ENCODE measurements at regions not wholly inside any gene's neighbourhood (a gene's known extent, or its start where the extent isn't known, plus 50 kb on each side); places are given as distances from the start of the nearest gene placed in this dataset.
"Not testable (repeated sequence)": the region's sequence is repeated elsewhere in the genome, so short reads cannot be mapped to it uniquely, and the experiment has no call there.

DNA sequence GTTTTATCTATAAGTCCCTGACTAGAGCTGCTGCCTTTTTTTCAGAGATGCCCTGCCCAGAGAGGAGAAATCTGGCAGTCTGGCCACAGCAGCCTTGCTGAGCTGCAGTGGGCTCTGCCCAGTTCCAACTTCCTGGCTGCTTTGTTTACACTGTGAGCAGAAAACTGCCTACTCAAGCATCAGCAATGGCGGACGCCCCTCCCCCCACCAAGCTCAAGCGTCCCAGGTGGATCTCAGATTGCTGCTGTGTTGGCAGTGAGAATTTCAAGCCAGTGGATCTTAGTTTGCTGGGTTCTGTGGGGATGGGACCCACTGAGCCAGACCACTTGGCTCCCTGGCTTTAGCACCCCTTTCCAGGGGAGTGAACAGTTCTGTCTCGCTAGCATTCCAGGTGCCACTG is 247.9 kb upstream of the PGRMC2 start:
- not testable (repeated sequence) for H3K27ac ChIP-seq (ENCODE audit: low read length); H3K4me3 ChIP-seq (ENCODE audit: low read length)

GRCh38 chr4:128528793-128529553 is 241.4 kb upstream of the PGRMC2 start:
- no peak overlapping the region for H3K4me3 ChIP-seq (ENCODE audit: low read length)
- H3K27ac ChIP-seq (ENCODE audit: low read length) = no peak overlapping the region
- no peak overlapping the region for H3K9ac ChIP-seq (ENCODE audit: low read depth, low read length)
- peaks cover 28% of the 10 kb centered on the region for H3K4me1 ChIP-seq (ENCODE audit: insufficient read depth, low read length)
- H3K36me3 ChIP-seq (ENCODE audit: insufficient read depth, low read depth, low read length) = no peaks in the 10 kb centered on the region
- no peaks in the 10 kb centered on the region for H3K9me3 ChIP-seq (ENCODE audit: insufficient read depth, low read depth, low read length)
- H3K27me3 ChIP-seq (ENCODE audit: insufficient read depth, low read length) = no peaks in the 10 kb centered on the region

More for the DNA sequence above, 247.9 kb upstream of the PGRMC2 start:
- not testable (repeated sequence) for H3K4me1 ChIP-seq (ENCODE audit: insufficient read depth, low read length); H3K9ac ChIP-seq (ENCODE audit: low read depth, low read length); H3K9me3 ChIP-seq (ENCODE audit: insufficient read depth, low read depth, low read length); H3K27me3 ChIP-seq (ENCODE audit: insufficient read depth, low read length); H3K36me3 ChIP-seq (ENCODE audit: insufficient read depth, low read depth, low read length)

DNA sequence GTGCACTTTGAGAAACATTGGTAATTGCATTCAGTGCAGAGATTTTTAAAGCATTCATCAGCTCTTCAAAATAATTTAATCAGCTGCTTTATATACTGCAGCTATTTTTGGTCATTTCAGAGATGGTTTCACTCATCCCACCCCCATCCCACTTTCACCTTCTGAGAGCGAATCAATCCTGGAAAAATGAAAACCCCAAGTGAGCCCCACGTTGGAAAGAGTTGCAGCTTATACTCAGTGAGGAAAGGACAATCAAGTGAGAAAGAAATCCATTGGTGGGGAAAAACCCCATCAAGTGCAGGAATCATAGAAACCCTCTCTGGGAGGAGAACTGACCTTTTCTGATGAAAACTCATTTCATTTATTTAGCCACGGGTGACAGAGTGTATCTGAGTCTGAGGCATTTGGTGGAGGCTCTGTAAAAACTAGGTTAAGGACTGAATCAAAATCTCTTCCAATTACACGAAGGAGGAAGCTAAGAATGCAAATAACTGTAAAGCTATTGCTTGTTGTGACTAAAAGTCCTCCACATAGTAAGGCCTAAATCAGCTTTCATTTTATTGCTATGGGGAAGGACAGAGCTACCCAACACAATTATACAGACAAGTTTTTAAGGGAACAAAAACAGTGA is 240.4 kb upstream of the PGRMC2 start:
- Histone ChIP-seq H3K4me1 (ENCODE audit: insufficient read depth, low read length) (peaks cover 28% of the 10 kb centered on the region), H3K9me3 (ENCODE audit: insufficient read depth, low read depth, low read length) (no peaks in the 10 kb centered on the region), H3K36me3 (ENCODE audit: insufficient read depth, low read depth, low read length) (no peaks in the 10 kb centered on the region), H3K9ac (ENCODE audit: low read depth, low read length) (no peak overlapping the region), H3K27ac (ENCODE audit: low read length) (no peak overlapping the region), H3K4me3 (ENCODE audit: low read length) (no peak overlapping the region), H3K27me3 (ENCODE audit: insufficient read depth, low read length) (no peaks in the 10 kb centered on the region)

GRCh38 chr4:128527351-128527750 is 239.7 kb upstream of the PGRMC2 start:
- Histone ChIP-seq H3K9ac (ENCODE audit: low read depth, low read length) (no peak overlapping the region), H3K27me3 (ENCODE audit: insufficient read depth, low read length) (no peaks in the 10 kb centered on the region), H3K4me1 (ENCODE audit: insufficient read depth, low read length) (peaks cover 28% of the 10 kb centered on the region), H3K36me3 (ENCODE audit: insufficient read depth, low read depth, low read length) (no peaks in the 10 kb centered on the region), H3K9me3 (ENCODE audit: insufficient read depth, low read depth, low read length) (no peaks in the 10 kb centered on the region), H3K4me3 (ENCODE audit: low read length) (no peak overlapping the region), H3K27ac (ENCODE audit: low read length) (no peak overlapping the region)

DNA sequence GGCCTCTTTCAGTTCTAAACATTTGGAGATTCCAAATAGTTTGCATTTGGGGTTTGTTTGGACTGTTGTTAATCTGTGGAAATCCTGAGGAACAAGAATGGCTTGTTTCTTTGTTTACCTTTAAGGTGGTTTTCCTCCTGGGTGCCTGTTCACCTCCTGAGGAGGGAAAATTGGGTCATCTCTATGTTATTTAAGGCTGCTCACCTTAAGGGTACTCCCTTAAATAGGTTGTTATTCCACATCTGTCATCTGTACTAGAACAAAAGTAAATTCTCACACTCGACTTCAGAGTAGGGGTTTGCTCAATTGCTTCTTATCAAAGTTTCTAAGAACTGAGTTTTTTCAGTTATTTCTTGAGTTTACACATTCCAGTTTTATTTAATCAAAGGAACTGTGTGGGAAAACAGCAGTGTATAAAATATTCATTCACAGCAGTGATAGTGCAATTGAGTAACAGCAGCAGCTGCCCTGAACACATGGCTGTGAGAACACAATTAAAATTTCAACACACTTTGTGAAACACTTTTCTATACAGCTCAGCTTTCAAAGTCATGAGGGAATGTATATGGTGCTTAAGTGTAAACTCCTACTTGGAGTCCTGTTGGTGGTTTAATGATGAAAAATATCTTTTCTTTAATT is 238.5 kb upstream of the PGRMC2 start:
- H3K9me3 ChIP-seq (ENCODE audit: insufficient read depth, low read depth, low read length) = no peaks in the 10 kb centered on the region
- no peak overlapping the region for H3K4me3 ChIP-seq (ENCODE audit: low read length)
- peaks cover 30% of the 10 kb centered on the region for H3K4me1 ChIP-seq (ENCODE audit: insufficient read depth, low read length)
- no peak overlapping the region for H3K27ac ChIP-seq (ENCODE audit: low read length)
- no peaks in the 10 kb centered on the region for H3K36me3 ChIP-seq (ENCODE audit: insufficient read depth, low read depth, low read length)
- no peak overlapping the region for H3K9ac ChIP-seq (ENCODE audit: low read depth, low read length)
- no peaks in the 10 kb centered on the region for H3K27me3 ChIP-seq (ENCODE audit: insufficient read depth, low read length)

DNA sequence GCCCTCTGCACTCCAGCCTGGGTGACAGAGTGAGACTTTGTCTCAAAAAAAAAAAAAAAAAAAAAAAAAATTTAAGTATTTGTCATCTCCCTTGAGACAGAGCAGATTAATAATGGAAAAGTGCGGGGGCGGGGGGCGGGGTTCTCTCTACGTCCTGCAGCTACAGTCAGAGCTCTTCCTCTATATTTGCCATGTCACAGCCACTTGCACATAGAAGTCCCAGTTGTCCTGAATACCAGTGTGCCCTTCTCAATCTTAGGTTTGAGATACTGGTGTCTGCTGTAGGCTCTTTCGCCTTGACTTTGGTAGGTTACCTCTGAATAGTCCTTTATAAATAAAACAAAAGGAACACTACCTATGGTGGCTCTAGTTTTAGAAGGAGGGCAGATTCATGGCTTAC is 237.8 kb upstream of the PGRMC2 start:
- no peaks in the 10 kb centered on the region for H3K9me3 ChIP-seq (ENCODE audit: insufficient read depth, low read depth, low read length)
- H3K4me3 ChIP-seq (ENCODE audit: low read length) = no peak overlapping the region
- H3K4me1 ChIP-seq (ENCODE audit: insufficient read depth, low read length) = peaks cover 34% of the 10 kb centered on the region
- no peaks in the 10 kb centered on the region for H3K27me3 ChIP-seq (ENCODE audit: insufficient read depth, low read length)
- no peak overlapping the region for H3K9ac ChIP-seq (ENCODE audit: low read depth, low read length)
- no peaks in the 10 kb centered on the region for H3K36me3 ChIP-seq (ENCODE audit: insufficient read depth, low read depth, low read length)
- no peak overlapping the region for H3K27ac ChIP-seq (ENCODE audit: low read length)

DNA sequence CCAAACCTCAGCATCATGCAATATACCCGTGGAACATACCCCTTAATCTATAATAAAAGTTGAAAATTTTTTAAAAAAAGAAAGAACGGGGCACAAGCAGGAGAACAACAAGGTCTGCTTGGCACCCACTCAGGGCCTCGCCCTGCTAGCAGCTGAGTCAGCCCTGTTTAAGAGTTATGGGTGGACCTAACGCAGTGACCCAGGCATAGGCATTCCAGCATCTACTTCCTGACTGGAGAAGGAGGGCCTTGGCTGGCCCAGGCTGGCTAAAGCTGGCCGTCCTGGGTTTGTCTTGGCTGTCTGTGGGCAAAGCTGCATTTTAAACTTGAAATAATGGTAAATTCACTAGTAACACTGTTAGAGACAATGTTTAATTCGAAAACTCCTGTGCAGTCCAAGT is 236.7 kb upstream of the PGRMC2 start:
- Histone ChIP-seq H3K9ac (ENCODE audit: low read depth, low read length) (no peak overlapping the region), H3K36me3 (ENCODE audit: insufficient read depth, low read depth, low read length) (no peaks in the 10 kb centered on the region), H3K27me3 (ENCODE audit: insufficient read depth, low read length) (no peaks in the 10 kb centered on the region), H3K4me3 (ENCODE audit: low read length) (no peak overlapping the region), H3K27ac (ENCODE audit: low read length) (no peak overlapping the region), H3K9me3 (ENCODE audit: insufficient read depth, low read depth, low read length) (no peaks in the 10 kb centered on the region), H3K4me1 (ENCODE audit: insufficient read depth, low read length) (peaks cover 30% of the 10 kb centered on the region)

DNA sequence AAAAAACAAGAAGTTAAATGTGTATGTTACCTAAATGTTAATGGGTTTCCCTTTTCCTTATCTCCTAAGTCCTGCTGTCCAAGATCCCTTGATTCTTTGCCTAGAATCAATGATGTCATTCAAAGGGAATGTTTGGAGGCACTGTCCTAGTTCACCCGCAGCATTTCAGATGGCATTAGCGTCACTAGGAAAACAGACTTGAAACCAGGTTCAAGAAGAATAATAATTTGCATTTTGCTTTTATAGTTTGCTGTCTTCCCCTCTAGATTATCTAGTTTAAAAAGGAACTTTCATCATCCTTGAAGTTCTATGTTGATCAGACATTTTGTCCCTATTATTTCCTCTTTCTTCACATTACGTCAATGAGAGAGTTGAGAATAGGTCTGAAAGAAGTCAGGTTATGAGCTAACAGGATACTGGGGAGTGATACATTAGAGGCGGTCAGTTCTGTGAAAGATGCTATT is 234.1 kb upstream of the PGRMC2 start:
- no peak overlapping the region for H3K9ac ChIP-seq (ENCODE audit: low read depth, low read length)
- H3K27me3 ChIP-seq (ENCODE audit: insufficient read depth, low read length) = no peaks in the 10 kb centered on the region
- H3K9me3 ChIP-seq (ENCODE audit: insufficient read depth, low read depth, low read length) = no peaks in the 10 kb centered on the region
- no peak overlapping the region for H3K4me3 ChIP-seq (ENCODE audit: low read length)
- H3K36me3 ChIP-seq (ENCODE audit: insufficient read depth, low read depth, low read length) = no peaks in the 10 kb centered on the region
- H3K27ac ChIP-seq (ENCODE audit: low read length) = no peak overlapping the region
- H3K4me1 ChIP-seq (ENCODE audit: insufficient read depth, low read length) = peaks cover 31% of the 10 kb centered on the region

DNA sequence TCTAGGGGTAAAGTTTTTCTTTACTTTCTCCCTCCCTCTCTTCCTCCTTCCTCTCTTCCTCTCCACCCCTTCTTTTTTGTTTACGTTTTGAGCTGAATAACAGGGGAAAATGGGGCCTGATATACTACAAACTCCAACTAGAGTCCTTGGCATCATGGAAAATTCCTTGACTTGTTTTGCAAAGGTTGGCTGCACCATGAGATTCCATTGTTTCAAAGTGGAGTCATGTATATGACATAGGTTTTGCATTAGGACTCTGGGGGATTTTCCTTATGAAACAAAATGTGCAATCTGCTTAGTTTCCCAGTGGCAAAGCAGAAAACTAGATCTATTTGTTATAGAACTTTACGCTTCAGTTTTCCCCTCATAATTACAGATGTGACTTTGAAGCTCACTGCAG is 233.5 kb upstream of the PGRMC2 start:
- Histone ChIP-seq H3K4me1 (ENCODE audit: insufficient read depth, low read length) (peaks cover 29% of the 10 kb centered on the region), H3K9ac (ENCODE audit: low read depth, low read length) (no peak overlapping the region), H3K9me3 (ENCODE audit: insufficient read depth, low read depth, low read length) (no peaks in the 10 kb centered on the region), H3K4me3 (ENCODE audit: low read length) (no peak overlapping the region), H3K27me3 (ENCODE audit: insufficient read depth, low read length) (no peaks in the 10 kb centered on the region), H3K27ac (ENCODE audit: low read length) (no peak overlapping the region), H3K36me3 (ENCODE audit: insufficient read depth, low read depth, low read length) (no peaks in the 10 kb centered on the region)

GRCh38 chr4:128519163-128519830 is 231.7 kb upstream of the PGRMC2 start:
- Histone ChIP-seq H3K9ac (ENCODE audit: low read depth, low read length) (no peak overlapping the region), H3K9me3 (ENCODE audit: insufficient read depth, low read depth, low read length) (no peaks in the 10 kb centered on the region), H3K27ac (ENCODE audit: low read length) (no peak overlapping the region), H3K4me3 (ENCODE audit: low read length) (no peak overlapping the region), H3K27me3 (ENCODE audit: insufficient read depth, low read length) (no peaks in the 10 kb centered on the region), H3K4me1 (ENCODE audit: insufficient read depth, low read length) (peaks cover 21% of the 10 kb centered on the region), H3K36me3 (ENCODE audit: insufficient read depth, low read depth, low read length) (no peaks in the 10 kb centered on the region)

DNA sequence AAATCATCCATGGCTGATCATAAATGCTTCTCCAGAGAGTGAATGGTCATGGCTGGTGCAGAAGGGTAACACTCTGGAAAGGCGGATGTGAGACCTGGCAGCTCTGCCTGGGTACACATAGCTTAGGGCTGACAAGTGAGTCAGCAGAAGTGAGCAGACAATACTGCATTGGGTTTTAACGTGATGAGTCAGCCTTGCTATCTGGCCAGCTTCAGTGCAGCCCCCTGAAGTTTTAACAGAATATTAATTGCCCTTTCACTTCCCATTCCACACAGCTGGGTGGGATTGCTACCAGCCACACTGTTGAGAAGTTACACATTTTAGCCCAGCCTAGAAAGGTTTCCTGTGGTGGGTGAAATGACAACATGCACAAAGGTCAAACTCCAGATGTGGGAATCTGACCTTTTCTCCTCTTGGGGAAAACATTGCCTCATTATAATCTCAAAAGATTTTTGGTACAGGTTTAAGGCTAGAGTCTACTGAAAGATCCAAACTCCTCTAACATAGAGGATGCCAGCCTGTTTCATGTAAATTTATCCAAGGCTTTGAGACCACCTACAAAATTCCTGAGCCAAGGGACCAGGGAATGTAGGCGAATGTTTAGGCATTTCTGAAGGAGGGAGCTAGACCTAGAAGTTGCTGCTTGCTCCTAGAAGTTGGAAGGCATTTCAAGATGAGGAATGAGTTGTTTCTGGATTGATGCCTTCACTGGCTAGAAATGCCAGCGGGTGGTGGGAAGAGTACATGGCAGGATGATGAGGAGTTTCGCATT is 230.3 kb upstream of the PGRMC2 start:
- Histone ChIP-seq H3K9ac (ENCODE audit: low read depth, low read length) (no peak overlapping the region), H3K27ac (ENCODE audit: low read length) (no peak overlapping the region), H3K9me3 (ENCODE audit: insufficient read depth, low read depth, low read length) (no peaks in the 10 kb centered on the region), H3K36me3 (ENCODE audit: insufficient read depth, low read depth, low read length) (no peaks in the 10 kb centered on the region), H3K4me3 (ENCODE audit: low read length) (no peak overlapping the region), H3K4me1 (ENCODE audit: insufficient read depth, low read length) (peaks cover 21% of the 10 kb centered on the region), H3K27me3 (ENCODE audit: insufficient read depth, low read length) (no peaks in the 10 kb centered on the region)
